Smooth muscle cell (in vitro differentiated cells): ENCODE measurements at regions not wholly inside any gene's neighbourhood (a gene's known extent, or its start where the extent isn't known, plus 50 kb on each side); places are given as distances from the start of the nearest gene placed in this dataset.
"Not testable (repeated sequence)": the region's sequence is repeated elsewhere in the genome, so short reads cannot be mapped to it uniquely, and the experiment has no call there.

Experiments
- DNase-seq: peaks from one replicate; lab custom pipeline; 2025; ENCODE audit not compliant: unreplicated experiment; lab: John Stamatoyannopoulos, UW
- H2AFZ ChIP-seq: fragments of 200-600 bp; sonication (generic); 2 replicates; pipeline ENCODE4 v1.6.0; 2016; ENCODE audit warnings: antibody characterized with exemption, low read depth, mild to moderate bottlenecking
- H3F3A ChIP-seq: fragments of 200-600 bp; sonication (generic); 2 replicates; pipeline ENCODE4 v1.6.0; 2017; ENCODE audit warnings: antibody characterized with exemption, low read depth
- H3K27ac ChIP-seq: fragments of 200-600 bp; sonication (generic); 2 replicates; pipeline ENCODE4 v1.5.1; 2016; ENCODE audit warnings: low read depth, mild to moderate bottlenecking
- H3K27me3 ChIP-seq: fragments of 200-600 bp; sonication (generic); 2 replicates; pipeline ENCODE4 v1.6.1; 2016; ENCODE audit warnings: low read depth, mild to moderate bottlenecking
- H3K36me3 ChIP-seq: fragments of 200-600 bp; sonication (generic); 2 replicates; pipeline ENCODE4 v1.5.1; 2016; ENCODE audit warnings: low read depth
- H3K4me1 ChIP-seq: fragments of 200-600 bp; sonication (generic); 2 replicates; pipeline ENCODE4 v1.5.1; 2016; ENCODE audit warnings: low read depth
- H3K4me2 ChIP-seq: fragments of 200-600 bp; sonication (generic); 2 replicates; pipeline ENCODE4 v1.6.0; 2016; ENCODE audit warnings: mild to moderate bottlenecking
- H3K4me3 ChIP-seq: fragments of 200-600 bp; sonication (generic); 2 replicates; pipeline ENCODE4 v1.5.1; 2016; ENCODE audit warnings: mild to moderate bottlenecking
- H3K79me2 ChIP-seq: fragments of 200-600 bp; sonication (generic); 2 replicates; pipeline ENCODE4 v1.6.0; 2016; ENCODE audit warnings: low read depth, mild to moderate bottlenecking
- H3K9ac ChIP-seq: fragments of 200-600 bp; sonication (generic); 2 replicates; pipeline ENCODE4 v1.6.0; 2016; ENCODE audit warnings: low read depth
- H3K9me3 ChIP-seq: fragments of 200-600 bp; sonication (generic); replicated peaks from 2 replicates; pipeline ENCODE4 v1.5.1; 2016; ENCODE audit warnings: low read depth
- H4K20me1 ChIP-seq: fragments of 200-600 bp; sonication (generic); 2 replicates; pipeline ENCODE4 v1.6.0; 2016; ENCODE audit warnings: low read depth
- WGBS: methylation state at CpG from one replicate; pipeline ENCODE4 v1.1.7; 2016; ENCODE audit warnings: low lambda C conversion rate; 5-methylcytosine and 5-hydroxymethylcytosine counted together
- TF ChIP-seq, protein P1 (sequence below): fragments of 200-600 bp; sonication (generic); IDR thresholded peaks from 2 replicates; pipeline ENCODE4 v1.5.1; 2017; ENCODE audit warnings: borderline replicate concordance, mild to moderate bottlenecking, antibody characterized with exemption; ENCODE audit not compliant: insufficient read depth, poor library complexity, severe bottlenecking

- Histone ChIP-seq H3K4me3 (no peak overlapping the region), H3K9ac (no peak overlapping the region), H3K27me3 (peaks cover 6% of the 10 kb centered on the region), H3K36me3 (no peaks in the 10 kb centered on the region), H3K4me1 (no peaks in the 10 kb centered on the region), H3K27ac (no peak overlapping the region), H3K9me3 (no peaks in the 10 kb centered on the region), H3K4me2 (no peak overlapping the region), H2AFZ (no peak overlapping the region), H4K20me1 (no peaks in the 10 kb centered on the region), H3F3A (no peaks in the 10 kb centered on the region), H3K79me2 (no peaks in the 10 kb centered on the region)
- DNase-seq = no peak
- TF ChIP-seq, protein P1, sequence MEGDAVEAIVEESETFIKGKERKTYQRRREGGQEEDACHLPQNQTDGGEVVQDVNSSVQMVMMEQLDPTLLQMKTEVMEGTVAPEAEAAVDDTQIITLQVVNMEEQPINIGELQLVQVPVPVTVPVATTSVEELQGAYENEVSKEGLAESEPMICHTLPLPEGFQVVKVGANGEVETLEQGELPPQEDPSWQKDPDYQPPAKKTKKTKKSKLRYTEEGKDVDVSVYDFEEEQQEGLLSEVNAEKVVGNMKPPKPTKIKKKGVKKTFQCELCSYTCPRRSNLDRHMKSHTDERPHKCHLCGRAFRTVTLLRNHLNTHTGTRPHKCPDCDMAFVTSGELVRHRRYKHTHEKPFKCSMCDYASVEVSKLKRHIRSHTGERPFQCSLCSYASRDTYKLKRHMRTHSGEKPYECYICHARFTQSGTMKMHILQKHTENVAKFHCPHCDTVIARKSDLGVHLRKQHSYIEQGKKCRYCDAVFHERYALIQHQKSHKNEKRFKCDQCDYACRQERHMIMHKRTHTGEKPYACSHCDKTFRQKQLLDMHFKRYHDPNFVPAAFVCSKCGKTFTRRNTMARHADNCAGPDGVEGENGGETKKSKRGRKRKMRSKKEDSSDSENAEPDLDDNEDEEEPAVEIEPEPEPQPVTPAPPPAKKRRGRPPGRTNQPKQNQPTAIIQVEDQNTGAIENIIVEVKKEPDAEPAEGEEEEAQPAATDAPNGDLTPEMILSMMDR = no peak
- 50% methylated on average over 3 of the region's 3 CpGs for whole genome bisulfite sequencing
Measured at GRCh38 chr17:71511266-71511995, 609.4 kb upstream of the SOX9 start.

- not testable (repeated sequence) for H3K9me3 ChIP-seq, H3K4me1 ChIP-seq, H3K27me3 ChIP-seq, H3K4me3 ChIP-seq, H3K27ac ChIP-seq, DNase-seq, H3K9ac ChIP-seq, H4K20me1 ChIP-seq, H2AFZ ChIP-seq, H3K79me2 ChIP-seq, H3K36me3 ChIP-seq, H3F3A ChIP-seq, H3K4me2 ChIP-seq
- WGBS = 98% methylated on average over 2 of the region's 2 CpGs
Measured at GRCh38 chr17:71513725-71514124, 607.1 kb upstream of the SOX9 start.

DNA sequence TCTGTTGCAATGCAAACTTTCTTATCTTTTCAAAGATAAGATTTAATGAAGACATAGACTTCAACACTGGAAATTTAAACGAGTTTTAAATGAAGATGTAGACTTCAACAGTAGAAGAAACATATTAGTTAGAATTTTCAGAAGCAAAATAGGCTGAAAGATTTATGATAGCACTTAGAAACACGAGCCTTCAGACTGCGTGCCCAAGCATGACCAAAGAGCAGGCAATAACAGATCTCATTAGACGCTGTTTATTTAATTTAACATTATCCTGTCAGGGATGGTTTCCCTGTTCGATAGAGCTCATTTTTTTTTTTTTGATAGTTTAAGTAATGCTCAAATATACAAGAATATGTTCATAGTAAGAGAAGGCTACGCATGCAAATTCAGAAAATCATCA is 604.7 kb upstream of the SOX9 start:
- no peak overlapping the region for H3K4me2 ChIP-seq
- no peaks in the 10 kb centered on the region for H4K20me1 ChIP-seq
- H3K27ac ChIP-seq = no peak overlapping the region
- no peaks in the 10 kb centered on the region for H3K27me3 ChIP-seq
- TF ChIP-seq, protein P1 = no peak
- H3K4me3 ChIP-seq = no peak overlapping the region
- no peaks in the 10 kb centered on the region for H3K36me3 ChIP-seq
- no peaks in the 10 kb centered on the region for H3F3A ChIP-seq
- no peak for DNase-seq
- WGBS = 73% methylated on average over 6 of the region's 6 CpGs
- H3K9me3 ChIP-seq = no peaks in the 10 kb centered on the region
- no peak overlapping the region for H3K9ac ChIP-seq
- H3K79me2 ChIP-seq = no peaks in the 10 kb centered on the region
- H2AFZ ChIP-seq = no peak overlapping the region
- no peaks in the 10 kb centered on the region for H3K4me1 ChIP-seq

DNA sequence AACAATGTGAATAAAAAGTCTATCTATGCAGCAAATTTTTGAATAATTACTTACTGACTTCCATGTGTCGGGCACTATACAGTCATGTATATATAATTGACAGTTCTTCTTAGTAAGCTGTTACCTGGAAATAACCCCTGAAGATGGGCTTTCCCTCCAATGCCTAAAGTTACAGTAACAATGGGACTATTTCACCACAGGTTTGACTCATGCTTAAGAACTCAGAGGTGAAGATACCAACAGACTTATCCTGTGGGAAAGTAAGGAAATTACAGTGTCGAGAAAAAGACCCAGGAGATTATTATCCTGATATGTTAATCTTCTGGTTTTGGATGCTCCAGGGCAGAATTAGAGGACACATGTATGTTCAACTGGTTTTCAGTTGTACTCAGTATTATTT is 601.5 kb upstream of the SOX9 start:
- Histone ChIP-seq H3K79me2 (no peaks in the 10 kb centered on the region), H3F3A (no peaks in the 10 kb centered on the region), H3K9ac (no peak overlapping the region), H4K20me1 (no peaks in the 10 kb centered on the region), H3K4me2 (no peak overlapping the region), H3K4me1 (no peaks in the 10 kb centered on the region), H3K4me3 (no peak overlapping the region), H3K27ac (no peak overlapping the region), H2AFZ (no peak overlapping the region), H3K9me3 (no peaks in the 10 kb centered on the region), H3K36me3 (no peaks in the 10 kb centered on the region), H3K27me3 (no peaks in the 10 kb centered on the region)
- WGBS = 57% methylated on average over 2 of the region's 2 CpGs
- TF ChIP-seq, protein P1 = no peak
- DNase-seq = no peak
